ENCODE measurements at regions not wholly inside any gene's neighbourhood (a gene's known extent, or its start where the extent isn't known, plus 50 kb on each side); places are given as distances from the start of the nearest gene placed in this dataset.

DNA sequence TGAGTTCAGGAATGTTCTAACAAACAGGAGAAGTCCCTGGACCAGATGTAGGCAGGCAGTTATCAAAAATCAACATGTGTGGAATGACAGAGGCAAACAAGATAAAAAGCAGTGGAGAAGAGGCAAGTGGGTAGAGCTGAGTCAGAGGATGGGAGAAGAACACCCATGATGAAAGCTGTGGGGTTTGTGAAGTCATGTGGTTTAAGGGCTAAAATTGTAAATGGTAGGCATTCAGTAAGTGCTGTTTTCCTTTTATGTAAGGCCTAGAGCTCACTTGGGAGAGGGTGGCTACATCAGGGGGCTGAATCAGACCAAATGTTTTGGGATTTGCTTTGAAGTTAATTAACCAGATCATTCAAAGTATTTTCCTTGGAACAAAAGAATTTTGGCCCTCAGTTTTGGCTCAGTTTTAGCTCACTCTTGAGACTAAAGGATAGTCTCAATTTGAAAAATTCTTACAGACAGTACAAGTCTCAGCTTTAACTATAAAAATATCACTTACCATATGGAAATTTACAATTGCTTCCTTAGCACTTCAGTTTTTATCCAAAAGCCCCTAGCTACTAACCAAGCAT lies 114.5 kb upstream of the PCDH7 start:
- no peak for FAIRE-seq

GRCh38 chr4:30610361-30610760 lies 109.8 kb upstream of the PCDH7 start:
- FAIRE-seq = no peak

DNA sequence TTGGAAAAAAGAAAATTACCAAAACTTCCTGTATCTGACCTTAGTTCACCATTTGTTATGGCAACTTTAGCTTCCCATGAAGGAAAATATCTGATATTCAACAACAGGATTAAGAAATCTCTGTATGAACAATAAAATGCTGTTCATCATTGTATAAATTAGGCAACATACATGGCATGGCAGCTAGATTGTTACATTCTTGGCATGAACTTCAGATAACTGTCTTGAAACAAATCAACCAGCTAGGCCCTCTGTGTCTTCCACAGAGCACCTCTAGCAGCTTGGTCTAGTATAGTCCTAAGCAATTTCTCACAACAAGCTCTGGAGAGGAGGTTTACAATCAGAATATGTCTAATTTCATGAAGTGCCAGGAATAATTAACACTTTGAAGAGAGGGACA lies 105.4 kb upstream of the PCDH7 start:
- no peak for FAIRE-seq

DNA sequence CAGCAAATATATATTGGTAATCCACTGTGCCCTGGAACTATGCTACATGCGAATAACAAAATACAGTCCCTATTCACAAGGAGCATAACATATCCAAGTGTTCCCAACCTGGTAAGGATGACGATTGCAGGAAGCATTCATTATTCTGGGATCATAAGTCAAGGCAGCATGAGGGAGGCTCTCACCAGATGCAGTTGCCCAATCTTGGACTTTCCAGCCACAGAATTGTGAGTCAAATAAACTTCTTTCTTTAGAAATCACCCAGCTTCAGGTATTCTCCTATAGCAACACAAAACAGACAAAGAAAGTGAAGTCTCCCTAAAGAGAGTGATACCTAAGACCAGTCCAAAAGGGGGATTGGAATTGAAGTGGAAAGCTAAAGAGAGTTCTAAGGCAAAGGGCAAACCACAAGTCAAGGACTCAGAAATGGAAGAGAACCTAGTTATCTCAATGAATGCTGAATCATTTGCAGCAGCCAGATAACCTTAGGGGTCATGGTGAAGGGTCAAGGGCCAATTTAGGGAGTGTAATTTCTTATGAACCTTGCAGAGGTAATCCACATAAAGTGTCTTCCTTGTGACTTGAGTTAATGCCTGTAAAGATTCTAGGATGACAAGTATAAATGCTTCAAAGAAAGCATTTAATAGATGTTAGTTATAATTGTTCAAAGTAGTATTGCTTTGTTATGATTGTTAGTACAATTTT lies 103.1 kb upstream of the PCDH7 start:
- no peak for FAIRE-seq

- FAIRE-seq = no peak
Observed at GRCh38 chr4:30617836-30618235, 102.3 kb upstream of the PCDH7 start.

DNA sequence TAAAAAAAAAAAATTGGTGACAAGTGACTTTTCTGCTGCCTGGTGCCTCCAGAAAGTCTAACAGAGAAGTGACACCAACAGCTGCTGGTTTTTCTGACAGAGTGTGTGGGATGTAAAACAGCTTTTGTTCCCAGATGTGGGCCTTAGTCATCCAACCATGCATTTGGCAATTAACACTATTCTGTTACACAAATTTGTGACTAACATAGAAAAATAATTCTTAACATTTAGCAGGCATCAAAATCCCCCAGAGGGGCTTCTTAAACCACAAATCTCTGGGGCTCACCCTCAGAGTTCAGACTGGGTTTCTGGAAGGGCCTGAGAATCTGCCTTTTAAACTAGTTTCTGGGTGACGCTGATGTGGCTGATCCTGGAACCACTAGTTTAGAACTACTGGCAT lies 100.5 kb upstream of the PCDH7 start:
- no peak for FAIRE-seq

- FAIRE-seq = no peak
Observed at GRCh38 chr4:30620711-30621110, 99.5 kb upstream of the PCDH7 start.

DNA sequence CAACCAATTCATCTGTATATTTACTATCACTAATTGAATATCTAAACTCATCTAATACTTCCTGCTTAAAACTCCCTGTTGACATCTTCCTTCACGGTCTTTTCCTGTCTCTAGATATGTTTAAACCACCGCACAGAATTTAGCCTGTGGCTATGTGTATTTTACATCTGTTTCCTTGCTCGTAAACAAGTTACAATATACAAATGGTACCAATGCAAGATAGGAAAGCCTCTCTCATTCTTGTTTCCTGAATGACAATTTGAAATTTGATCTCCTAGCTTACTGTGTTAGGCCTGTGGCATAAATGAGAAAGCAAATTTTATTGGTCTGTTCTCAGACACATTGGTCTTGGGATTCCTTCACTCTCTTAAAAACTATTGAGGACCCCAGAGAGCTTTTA lies 89.7 kb upstream of the PCDH7 start:
- no peak for FAIRE-seq

DNA sequence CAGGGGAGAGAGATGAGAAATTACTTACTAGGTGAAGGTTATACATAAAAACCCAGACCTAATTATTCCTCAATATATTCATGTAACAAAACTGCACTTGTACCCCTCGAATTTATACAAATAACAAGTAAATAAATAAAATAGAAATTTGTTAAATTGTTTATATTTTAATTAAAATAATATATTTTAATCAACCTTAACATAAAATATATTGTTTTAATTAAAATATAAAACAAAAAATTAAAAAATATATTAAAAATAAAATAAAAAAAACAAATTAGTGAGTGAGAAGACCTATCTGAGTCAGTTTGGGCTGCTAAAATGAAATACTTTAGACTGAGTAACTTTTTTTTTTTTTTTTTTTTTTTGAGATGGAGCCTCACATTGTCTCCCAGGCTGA lies 87.4 kb upstream of the PCDH7 start:
- FAIRE-seq = peak; percentile 93

DNA sequence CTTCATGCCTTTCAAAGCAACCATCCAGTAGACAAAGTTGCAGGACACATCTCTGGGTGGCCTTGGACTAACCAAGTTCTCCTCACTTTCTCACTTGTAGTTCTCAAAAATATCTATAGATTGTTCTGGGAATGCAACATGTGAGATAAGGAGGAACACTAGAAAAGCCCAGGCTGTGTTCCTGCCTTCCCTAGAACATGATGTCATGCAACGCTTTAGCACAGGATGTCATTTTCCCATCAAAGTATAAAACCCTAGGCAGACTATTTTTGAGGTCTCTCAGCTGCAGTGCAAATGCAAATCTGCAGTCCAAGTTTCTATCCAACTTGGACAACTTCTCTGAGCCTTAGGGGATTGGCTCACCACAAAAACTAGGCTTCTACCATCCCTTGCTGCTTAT lies 78.8 kb upstream of the PCDH7 start:
- FAIRE-seq = no peak

DNA sequence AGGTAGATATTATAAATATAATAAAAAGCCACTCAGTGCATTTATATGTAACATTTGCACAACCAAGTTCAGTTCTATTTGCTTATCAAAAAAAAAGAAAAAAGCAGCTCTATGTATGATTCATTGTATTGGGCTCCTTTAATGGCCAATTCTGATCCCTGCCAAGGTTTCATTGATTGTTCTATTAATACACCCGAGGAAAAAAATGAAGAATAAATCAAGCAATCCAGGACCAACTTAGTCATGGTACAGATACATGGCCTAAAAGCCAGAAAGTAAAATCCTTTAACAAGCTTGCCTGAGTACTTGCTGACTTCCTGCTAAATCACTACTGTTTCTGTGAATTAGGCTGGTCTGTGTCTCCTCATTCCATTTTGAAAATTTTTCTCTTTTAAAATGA lies 77.6 kb upstream of the PCDH7 start:
- no peak for FAIRE-seq

- no peak for FAIRE-seq
Observed at GRCh38 chr4:30653291-30653690, 66.9 kb upstream of the PCDH7 start.

DNA sequence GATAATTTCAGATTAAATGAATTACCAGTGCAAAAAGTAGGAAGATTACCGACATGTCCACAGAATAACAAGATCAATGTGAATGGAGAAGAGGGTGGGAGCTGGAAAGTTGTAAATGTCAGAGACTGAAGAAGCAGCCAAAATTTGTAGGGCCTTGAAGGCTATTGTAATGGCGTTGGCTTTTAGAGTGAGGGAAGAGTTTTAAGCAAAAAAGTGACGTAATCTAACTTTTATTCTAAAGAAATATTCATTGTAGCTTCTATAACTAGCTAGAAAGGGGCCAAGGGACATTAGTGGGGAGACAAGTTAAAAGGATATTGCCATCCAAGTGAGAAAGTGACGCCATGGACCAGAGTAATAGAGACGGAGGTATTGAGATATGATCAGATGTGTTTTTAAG lies 63.3 kb upstream of the PCDH7 start:
- no peak for FAIRE-seq

DNA sequence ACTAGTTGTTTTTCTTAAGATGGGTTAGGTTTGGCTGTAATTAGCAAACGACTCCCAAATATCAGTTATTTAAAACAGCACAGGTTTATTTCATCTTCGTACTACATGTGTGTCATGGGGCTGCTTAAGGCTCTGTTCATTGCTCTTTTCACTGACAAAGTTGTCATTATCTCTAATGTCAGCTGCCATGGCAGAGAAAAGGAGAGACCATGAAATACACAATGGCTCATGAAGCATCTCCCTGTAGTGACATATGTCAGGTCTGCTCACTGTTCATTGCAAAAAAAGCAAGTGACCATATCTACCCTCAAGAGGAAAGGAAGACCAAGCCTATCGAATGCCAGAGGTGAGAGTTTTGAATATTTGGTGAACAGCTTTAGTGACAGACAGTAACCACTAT lies 52.2 kb upstream of the PCDH7 start:
- no peak for FAIRE-seq

DNA sequence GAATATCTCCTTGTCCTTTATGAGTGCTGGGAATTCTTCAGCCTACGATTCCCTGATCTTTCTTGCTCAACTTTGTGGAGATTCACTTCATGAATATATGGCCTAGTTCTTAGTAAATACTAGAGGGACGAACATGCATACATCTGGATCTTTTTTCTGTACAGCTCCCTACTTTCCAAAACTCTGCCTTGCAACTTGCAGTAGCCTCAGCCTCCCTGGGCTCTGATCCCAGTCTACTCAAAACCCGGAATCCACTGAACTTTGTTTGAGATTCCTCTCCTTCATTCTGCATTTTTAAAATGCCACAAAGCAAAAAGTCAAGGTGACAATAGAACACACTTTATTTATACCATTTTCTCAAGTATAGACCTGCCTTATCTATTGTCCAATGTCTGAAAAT lies 50.0 kb upstream of the PCDH7 start:
- no peak for FAIRE-seq
